ENCODE measurements at regions not wholly inside any gene's neighbourhood (a gene's known extent, or its start where the extent isn't known, plus 50 kb on each side); places are given as distances from the start of the nearest gene placed in this dataset.

- no peak for TF ChIP-seq CTCF (IDR thresholded peaks at IDR 0.05)
- TF ChIP-seq SIN3A (IDR thresholded peaks at IDR 0.05; ENCODE audit: borderline replicate concordance, insufficient read depth, low read depth, low read length) = no peak
- TF ChIP-seq REST (IDR thresholded peaks at IDR 0.05; ENCODE audit: insufficient read depth in 1 of 2, low read depth in 2 of 2, low read length in 1 of 2) = no peak
- no peak for TF ChIP-seq POLR2AphosphoS5 (IDR thresholded peaks at IDR 0.05; ENCODE audit: low read depth, low read length)
- TF ChIP-seq TCF7L2 (IDR thresholded peaks at IDR 0.05; ENCODE audit: low read depth, low read length) = no peak
Observed at GRCh38 chr11:116454951-116455350, 317.8 kb downstream of the BUD13 start.
